ENCODE measurements at regions not wholly inside any gene's neighbourhood (a gene's known extent, or its start where the extent isn't known, plus 50 kb on each side); places are given as distances from the start of the nearest gene placed in this dataset.

- no peaks in the 10 kb centered on the region for H3K36me3 ChIP-seq (ENCODE audit: control insufficient read depth in 2 of 4, insufficient read depth in 4 of 4, low read length in 3 of 4)
- CTCF ChIA-PET (ENCODE audit: partially characterized antibody): interaction anchor here (1.8 to 12.4 kb wide), 2 partner anchors 5 to 48 kb away, joined by 6 to 231 read pairs; no protein-coding TSS in a partner anchor
- H3K56ac ChIP-seq (replicated peaks; ENCODE audit: insufficient read length, low read depth, low read length): no peak overlapping the region
- H3K4me2 ChIP-seq (ENCODE audit: insufficient read depth in 1 of 2, low read depth in 2 of 2, low read length in 2 of 2): no peak overlapping the region
- no peak for FAIRE-seq
- H2BK12ac ChIP-seq (ENCODE audit: low read depth, low read length): no peak overlapping the region
- no peak overlapping the region for H2BK120ac ChIP-seq (replicated peaks; ENCODE audit: low read depth, low read length)
- no peak overlapping the region for H3K4ac ChIP-seq (replicated peaks; ENCODE audit: insufficient read length, low read depth, low read length)
- no peak overlapping the region for H3K23ac ChIP-seq (ENCODE audit: insufficient read length)
- H3K23me2 ChIP-seq (ENCODE audit: low read depth, low read length): no peaks in the 10 kb centered on the region
- no peak overlapping the region for H3K9ac ChIP-seq (replicated peaks in 1 of 4; ENCODE audit: extremely low read depth in 1 of 4, low read depth in 3 of 4, low read length in 3 of 4)
- POLR2A ChIA-PET (ENCODE audit: partially characterized antibody): no interaction called here
- no peaks in the 10 kb centered on the region for H3K79me2 ChIP-seq (ENCODE audit: control insufficient read depth in 1 of 2, insufficient read depth in 2 of 2, low read length in 2 of 2)
- no peaks in the 10 kb centered on the region; a peak in 2 of 7 replicates for H3K27me3 ChIP-seq (replicated peaks in 1 of 4; ENCODE audit: control insufficient read depth in 3 of 4, extremely low read depth in 1 of 4, insufficient read depth in 3 of 4, low read length in 3 of 4)
- 86% methylated on average over 2 of the region's 2 CpGs; no CpG with 5 or more reads in 1 of the 2 experiments for WGBS, 2 experiments (ENCODE audit: extremely low coverage in 1 of 2, insufficient coverage in 1 of 2, insufficient read length in 1 of 2, insufficient replicate concordance in 2 of 2, low coverage in 1 of 2, low lambda C conversion rate in 2 of 2, missing lambda C conversion rate in 1 of 2)
- H4K8ac ChIP-seq (ENCODE audit: extremely low read depth, insufficient read depth, low read length): no peak overlapping the region
- no peak overlapping the region for H3K4me3 ChIP-seq (ENCODE audit: extremely low read depth in 1 of 4, insufficient read depth in 2 of 4, low read depth in 3 of 4, low read length in 4 of 4)
- H3K79me1 ChIP-seq (ENCODE audit: low read depth, low read length): no peaks in the 10 kb centered on the region
- H2BK20ac ChIP-seq (ENCODE audit: low read length): no peak overlapping the region
- H2BK15ac ChIP-seq (ENCODE audit: low read length): no peak overlapping the region
- H3K4me1 ChIP-seq (replicated peaks in 1 of 4; ENCODE audit: control insufficient read depth in 3 of 4, insufficient read depth in 4 of 4, low read length in 3 of 4): no peaks in the 10 kb centered on the region
- H2AFZ ChIP-seq (ENCODE audit: low read length): no peak overlapping the region
- no peak for DNase-seq (ENCODE audit: low read depth in 1 of 2, low spot score in 2 of 2)
- no peak overlapping the region for H2BK5ac ChIP-seq (ENCODE audit: low read depth, low read length)
- H3K14ac ChIP-seq (ENCODE audit: insufficient read length): no peak overlapping the region
- H4K20me1 ChIP-seq (replicated peaks in 1 of 2; ENCODE audit: control insufficient read depth in 1 of 2, insufficient read depth in 2 of 2, low read length in 2 of 2): no peaks in the 10 kb centered on the region
- no peaks in the 10 kb centered on the region for H3K9me3 ChIP-seq (ENCODE audit: insufficient read depth in 2 of 2, low read depth in 1 of 2, low read length in 1 of 2)
- H4K5ac ChIP-seq (ENCODE audit: insufficient read length, low read depth, low read length): no peak overlapping the region
- H3K18ac ChIP-seq (ENCODE audit: extremely low read depth, low read length): no peak overlapping the region
- no peak overlapping the region for H4K91ac ChIP-seq (replicated peaks; ENCODE audit: insufficient read length, low read length)
- no peak overlapping the region for H2AK5ac ChIP-seq (ENCODE audit: low read depth, low read length)
- no peak overlapping the region for H3K27ac ChIP-seq (ENCODE audit: low read depth, low read length)
- TF ChIP-seq CEBPB (IDR thresholded peaks at IDR 0.05; ENCODE audit: low read depth, low read length) (no peak), GTF2F1 (IDR thresholded peaks at IDR 0.05; ENCODE audit: borderline replicate concordance, low read depth, low read length) (no peak), TCF12 (IDR thresholded peaks at IDR 0.05; ENCODE audit: low read depth, low read length) (no peak), RNF2 (IDR thresholded peaks at IDR 0.05; ENCODE audit: borderline replicate concordance, low read depth, low read length, missing control alignments, poor library complexity, severe bottlenecking) (no peak), CTBP2 (IDR thresholded peaks at IDR 0.05; ENCODE audit: borderline replicate concordance, insufficient read depth, insufficient read length, low read length) (no peak), ATF3 (IDR thresholded peaks at IDR 0.05; ENCODE audit: insufficient read depth, low read depth, low read length) (no peak), NANOG (IDR thresholded peaks at IDR 0.05; ENCODE audit: insufficient read depth, low read depth, low read length, poor library complexity, severe bottlenecking) (no peak), KDM5A (IDR thresholded peaks at IDR 0.05; ENCODE audit: low read length) (no peak)
These were observed 71.0 kb upstream of the NFASC start for GRCh38 chr1:204799630-204800029.
